GM18511 (cell line): ENCODE measurements at regions not wholly inside any gene's neighbourhood (a gene's known extent, or its start where the extent isn't known, plus 50 kb on each side); places are given as distances from the start of the nearest gene placed in this dataset.

Experiments
- ATAC-seq: cut with Tn5 transposase; IDR thresholded peaks from one replicate; pipeline ENCODE4 v1.9.1; 2021; ENCODE audit warnings: mild to moderate bottlenecking, moderate library complexity; ENCODE audit not compliant: unreplicated experiment

DNA sequence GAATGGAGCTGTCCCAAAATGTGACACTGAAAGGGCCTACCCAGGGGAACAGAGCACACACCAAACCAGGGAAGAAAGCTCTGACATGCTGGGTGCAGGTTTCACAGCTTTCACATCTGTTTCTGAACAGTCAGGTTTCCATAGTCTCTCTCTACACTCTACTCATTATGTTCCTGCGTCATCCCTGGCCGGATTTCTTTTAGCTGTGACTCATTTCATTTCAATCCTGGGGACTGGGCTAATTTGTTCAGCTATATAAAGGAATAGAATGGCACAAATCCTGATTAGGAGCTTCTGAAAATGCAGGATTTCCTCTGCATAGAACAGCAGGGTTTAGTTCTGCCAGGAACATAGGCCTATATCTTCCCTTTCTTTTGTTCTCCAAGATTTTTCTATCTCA, 649.8 kb downstream of the RPS29 start:
- no peak for ATAC-seq

- ATAC-seq: no peak
Observed at GRCh38 chr14:48925184-48925583, 661.0 kb downstream of the RPS29 start.

GRCh38 chr14:48914921-48915320, 671.3 kb downstream of the RPS29 start:
- ATAC-seq: no peak

- no peak for ATAC-seq
Observed at GRCh38 chr14:48914382-48914781, 671.8 kb downstream of the RPS29 start.

DNA sequence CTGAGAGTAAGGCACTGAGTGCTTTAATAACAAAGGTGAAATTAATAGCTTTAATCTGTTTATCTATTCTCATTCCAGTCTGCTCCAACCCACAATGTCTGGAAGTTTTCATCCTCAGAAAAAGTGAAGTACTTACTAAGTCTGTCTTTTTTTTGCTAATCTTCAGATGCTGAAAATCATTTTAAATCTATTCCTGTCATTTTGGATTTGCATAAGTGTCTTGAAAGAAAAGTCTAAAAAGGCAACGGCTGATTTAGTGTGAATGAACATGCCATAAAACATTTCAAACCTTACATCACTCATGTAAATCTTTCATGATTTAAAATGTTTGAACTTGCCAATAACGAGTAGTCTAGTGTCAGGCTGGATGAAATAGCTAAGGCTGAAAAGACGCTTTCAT, 685.6 kb downstream of the RPS29 start:
- no peak for ATAC-seq

DNA sequence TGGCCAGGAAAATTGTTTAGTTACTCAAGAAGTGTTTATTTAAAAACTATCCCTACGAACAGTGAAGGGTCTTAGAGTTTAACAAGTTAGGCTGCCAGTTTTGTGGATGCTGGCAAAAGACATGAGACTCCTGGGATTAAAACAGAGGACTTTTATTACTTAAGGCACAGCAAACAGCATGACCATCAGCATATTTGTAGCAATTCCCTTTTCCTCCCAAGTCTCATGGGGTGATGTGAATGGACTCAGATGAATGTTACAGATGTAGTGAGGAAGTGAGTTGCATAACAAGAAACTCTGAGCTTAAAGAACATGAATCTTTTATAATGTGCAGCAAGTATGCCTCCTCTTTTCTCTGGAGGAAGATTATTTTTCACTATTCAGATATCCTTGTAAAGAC, 695.8 kb downstream of the RPS29 start:
- ATAC-seq: no peak

GRCh38 chr14:48876806-48877340, 709.3 kb downstream of the RPS29 start:
- ATAC-seq: no peak

GRCh38 chr14:48874711-48875110, 711.5 kb downstream of the RPS29 start:
- no peak for ATAC-seq

DNA sequence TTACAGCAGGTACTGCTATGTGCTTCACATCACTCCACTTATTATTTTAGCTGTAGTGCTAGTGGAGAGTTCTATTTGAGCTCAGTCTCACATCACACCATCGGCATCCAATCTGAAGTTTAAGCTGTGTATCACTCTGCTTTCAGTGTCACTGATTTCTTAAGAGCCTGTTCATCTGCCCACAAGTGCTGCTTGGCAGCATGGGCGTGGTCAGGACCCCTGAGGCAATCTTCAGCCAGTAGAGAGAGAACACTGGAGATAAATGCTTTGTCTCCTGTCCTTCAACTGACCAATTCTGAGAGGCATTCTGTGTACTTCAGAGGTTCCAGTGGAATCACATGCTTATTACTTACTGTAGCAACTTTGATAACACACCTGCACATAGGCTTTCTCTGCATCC, 728.8 kb downstream of the RPS29 start:
- no peak for ATAC-seq

- no peak for ATAC-seq
Observed at GRCh38 chr14:48853159-48853558, 733.0 kb downstream of the RPS29 start.

- ATAC-seq: no peak
Observed at GRCh38 chr14:48849741-48850322, 736.3 kb downstream of the RPS29 start.

GRCh38 chr14:48842785-48843184, 743.4 kb downstream of the RPS29 start:
- no peak for ATAC-seq

DNA sequence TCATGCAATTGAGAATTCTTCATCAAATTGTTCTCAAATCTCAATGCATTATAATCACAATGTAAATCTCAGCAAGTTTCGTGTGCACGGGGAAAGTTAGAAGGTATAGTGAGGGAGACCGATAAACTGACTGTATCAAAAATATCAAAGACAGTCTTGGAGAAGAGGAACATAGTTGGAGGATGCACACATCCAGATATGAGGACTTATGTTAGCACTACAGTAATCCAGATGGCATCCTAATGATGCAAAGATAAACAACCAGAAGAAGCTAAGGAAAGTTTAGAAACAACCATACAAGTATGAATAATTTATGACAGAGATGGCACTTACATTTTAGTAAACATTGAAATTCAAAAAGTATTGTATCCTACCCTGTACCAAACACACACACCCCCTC, 760.1 kb downstream of the RPS29 start:
- ATAC-seq: no peak

GRCh38 chr14:48814562-48814961, 771.6 kb downstream of the RPS29 start:
- ATAC-seq: no peak

- no peak for ATAC-seq
Observed at GRCh38 chr14:48805315-48805714, 780.9 kb downstream of the RPS29 start.

DNA sequence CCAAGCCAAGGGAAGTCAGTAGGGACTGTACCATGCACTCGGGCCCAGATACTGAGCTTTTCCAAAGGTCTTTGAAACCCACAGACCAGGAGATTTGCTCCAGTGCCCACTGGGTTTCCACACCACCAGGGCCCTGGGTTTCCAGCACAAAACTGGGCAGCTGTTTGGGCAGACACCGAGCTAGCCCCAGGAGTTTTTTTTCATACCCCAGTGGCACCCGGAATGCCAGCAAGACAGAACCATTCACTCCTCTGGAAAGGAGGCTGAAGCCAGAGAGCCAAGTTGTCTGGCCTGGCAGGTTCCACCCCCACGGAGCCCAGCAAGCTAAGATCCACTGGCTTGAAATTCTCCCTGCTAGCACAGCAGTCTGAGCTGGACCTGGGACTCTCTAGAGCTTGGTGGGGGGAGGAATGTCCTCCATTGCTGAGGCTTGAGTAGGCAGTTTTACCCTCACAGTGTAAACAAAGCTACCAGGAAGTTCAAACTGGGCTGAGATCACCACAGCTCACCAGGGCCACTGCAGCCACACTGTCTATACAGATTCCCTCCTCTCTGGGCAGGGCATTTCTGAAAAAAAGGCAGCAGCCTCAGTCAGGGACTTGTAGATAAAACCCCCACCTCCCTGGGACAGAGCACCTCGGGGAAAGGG, 793.7 kb downstream of the RPS29 start:
- no peak for ATAC-seq

GRCh38 chr14:48788771-48789170, 797.4 kb downstream of the RPS29 start:
- no peak for ATAC-seq

- no peak for ATAC-seq
Observed at GRCh38 chr14:48786498-48786897, 799.7 kb downstream of the RPS29 start.

DNA sequence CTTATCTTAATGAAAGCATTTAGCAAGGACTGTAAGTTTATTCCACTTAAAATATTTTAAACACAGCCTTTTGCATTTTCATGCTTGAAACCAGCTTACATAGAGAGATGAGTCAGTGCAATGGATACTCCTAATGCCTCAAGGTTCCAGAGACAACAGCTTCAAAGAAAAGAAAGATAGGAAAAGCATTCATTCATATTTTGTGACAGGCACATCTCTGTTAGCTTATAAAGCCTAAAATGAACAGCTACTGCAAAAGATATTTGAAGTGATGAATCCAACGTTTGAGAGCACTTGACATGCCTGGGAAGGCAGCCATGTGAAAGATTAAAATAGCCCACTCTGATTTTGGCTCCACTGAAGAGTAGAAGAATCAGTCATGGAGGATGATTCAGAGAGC, 814.5 kb downstream of the RPS29 start:
- no peak for ATAC-seq

GRCh38 chr14:48751293-48751692, 834.9 kb downstream of the RPS29 start:
- ATAC-seq: no peak

DNA sequence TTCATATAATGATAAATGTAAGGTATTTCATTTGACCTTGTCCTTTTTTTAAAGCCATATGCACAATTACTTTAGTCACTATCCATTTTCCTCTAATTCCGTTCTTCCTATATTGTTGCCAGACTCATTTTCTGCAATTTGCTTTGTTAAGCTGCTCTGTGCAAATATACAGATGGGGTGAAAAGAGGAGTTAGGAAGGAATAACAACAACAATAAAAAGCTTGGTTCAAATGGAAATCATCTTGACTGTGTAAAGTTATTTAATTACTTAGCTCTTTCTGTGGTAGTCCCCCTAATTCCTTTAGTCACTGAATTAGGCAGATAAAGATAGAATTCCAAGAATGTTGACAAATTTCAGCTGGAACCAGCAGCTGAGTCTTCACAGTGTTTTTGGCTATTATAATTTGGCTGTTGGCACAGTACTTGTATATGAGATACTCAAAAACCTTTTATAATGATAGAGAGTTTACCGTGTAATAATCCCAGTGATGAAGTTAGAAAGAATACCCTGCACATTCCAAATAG, 838.0 kb downstream of the RPS29 start:
- no peak for ATAC-seq

DNA sequence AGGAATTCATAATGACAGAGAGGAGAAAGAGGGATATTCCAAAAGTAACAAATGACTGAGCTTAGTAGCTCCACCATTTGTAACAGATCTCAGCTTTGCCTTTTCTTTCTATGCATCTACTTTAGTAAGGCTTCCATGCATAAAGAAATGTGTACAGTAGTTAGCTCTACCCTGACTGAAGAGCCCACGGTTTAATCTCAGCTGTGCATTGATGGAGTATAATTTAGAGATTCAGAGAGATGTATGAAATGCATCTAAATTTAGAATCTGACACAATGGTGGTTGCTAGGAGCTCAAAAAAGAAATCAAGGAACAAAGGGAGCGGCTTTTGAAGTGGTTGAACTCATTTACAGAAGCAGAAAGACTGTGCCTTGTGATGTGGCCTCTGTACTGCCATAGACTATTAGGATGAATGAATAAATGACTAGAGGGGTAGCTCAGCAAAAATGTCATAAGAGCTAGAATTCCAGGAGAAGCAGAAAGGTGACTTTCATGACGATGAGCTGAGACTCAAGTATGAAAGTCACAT, 838.6 kb downstream of the RPS29 start:
- ATAC-seq: no peak
